ENCODE measurements at regions not wholly inside any gene's neighbourhood (a gene's known extent, or its start where the extent isn't known, plus 50 kb on each side); places are given as distances from the start of the nearest gene placed in this dataset.

DNA sequence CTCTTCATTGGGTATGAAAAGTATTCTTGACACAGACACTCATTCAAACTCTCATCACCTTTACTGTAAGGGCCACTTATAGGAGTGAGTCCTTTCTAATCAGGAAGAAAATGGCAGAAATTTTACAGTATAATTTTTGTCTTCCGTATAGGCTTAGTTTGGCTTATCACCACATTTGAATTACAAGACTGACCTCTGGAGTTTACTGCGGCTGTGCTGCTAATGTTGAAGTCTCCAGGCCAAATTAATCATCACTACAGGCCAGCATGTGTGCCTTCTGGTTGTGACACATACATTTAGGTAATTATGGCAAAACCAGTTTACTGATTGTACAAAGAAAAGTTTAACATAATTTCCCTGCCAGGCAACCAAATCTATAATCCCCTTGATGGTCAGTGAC, 753.6 kb upstream of the GCFC2 start:
- TF ChIP-seq, protein P1, sequence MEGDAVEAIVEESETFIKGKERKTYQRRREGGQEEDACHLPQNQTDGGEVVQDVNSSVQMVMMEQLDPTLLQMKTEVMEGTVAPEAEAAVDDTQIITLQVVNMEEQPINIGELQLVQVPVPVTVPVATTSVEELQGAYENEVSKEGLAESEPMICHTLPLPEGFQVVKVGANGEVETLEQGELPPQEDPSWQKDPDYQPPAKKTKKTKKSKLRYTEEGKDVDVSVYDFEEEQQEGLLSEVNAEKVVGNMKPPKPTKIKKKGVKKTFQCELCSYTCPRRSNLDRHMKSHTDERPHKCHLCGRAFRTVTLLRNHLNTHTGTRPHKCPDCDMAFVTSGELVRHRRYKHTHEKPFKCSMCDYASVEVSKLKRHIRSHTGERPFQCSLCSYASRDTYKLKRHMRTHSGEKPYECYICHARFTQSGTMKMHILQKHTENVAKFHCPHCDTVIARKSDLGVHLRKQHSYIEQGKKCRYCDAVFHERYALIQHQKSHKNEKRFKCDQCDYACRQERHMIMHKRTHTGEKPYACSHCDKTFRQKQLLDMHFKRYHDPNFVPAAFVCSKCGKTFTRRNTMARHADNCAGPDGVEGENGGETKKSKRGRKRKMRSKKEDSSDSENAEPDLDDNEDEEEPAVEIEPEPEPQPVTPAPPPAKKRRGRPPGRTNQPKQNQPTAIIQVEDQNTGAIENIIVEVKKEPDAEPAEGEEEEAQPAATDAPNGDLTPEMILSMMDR (IDR thresholded peaks at IDR 0.05 in 2 of 3, conservative IDR thresholded peaks at IDR 0.05 in 1 of 3; ENCODE audit: borderline replicate concordance in 1 of 3, insufficient read depth in 1 of 3, low read depth in 2 of 3, low read length in 2 of 3), result no peak
- TF ChIP-seq, protein P2, sequence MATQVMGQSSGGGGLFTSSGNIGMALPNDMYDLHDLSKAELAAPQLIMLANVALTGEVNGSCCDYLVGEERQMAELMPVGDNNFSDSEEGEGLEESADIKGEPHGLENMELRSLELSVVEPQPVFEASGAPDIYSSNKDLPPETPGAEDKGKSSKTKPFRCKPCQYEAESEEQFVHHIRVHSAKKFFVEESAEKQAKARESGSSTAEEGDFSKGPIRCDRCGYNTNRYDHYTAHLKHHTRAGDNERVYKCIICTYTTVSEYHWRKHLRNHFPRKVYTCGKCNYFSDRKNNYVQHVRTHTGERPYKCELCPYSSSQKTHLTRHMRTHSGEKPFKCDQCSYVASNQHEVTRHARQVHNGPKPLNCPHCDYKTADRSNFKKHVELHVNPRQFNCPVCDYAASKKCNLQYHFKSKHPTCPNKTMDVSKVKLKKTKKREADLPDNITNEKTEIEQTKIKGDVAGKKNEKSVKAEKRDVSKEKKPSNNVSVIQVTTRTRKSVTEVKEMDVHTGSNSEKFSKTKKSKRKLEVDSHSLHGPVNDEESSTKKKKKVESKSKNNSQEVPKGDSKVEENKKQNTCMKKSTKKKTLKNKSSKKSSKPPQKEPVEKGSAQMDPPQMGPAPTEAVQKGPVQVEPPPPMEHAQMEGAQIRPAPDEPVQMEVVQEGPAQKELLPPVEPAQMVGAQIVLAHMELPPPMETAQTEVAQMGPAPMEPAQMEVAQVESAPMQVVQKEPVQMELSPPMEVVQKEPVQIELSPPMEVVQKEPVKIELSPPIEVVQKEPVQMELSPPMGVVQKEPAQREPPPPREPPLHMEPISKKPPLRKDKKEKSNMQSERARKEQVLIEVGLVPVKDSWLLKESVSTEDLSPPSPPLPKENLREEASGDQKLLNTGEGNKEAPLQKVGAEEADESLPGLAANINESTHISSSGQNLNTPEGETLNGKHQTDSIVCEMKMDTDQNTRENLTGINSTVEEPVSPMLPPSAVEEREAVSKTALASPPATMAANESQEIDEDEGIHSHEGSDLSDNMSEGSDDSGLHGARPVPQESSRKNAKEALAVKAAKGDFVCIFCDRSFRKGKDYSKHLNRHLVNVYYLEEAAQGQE (IDR thresholded peaks at IDR 0.05; ENCODE audit: low read depth), result no peak
- TF ChIP-seq SP1 (IDR thresholded peaks at IDR 0.05; ENCODE audit: low read depth) (no peak), CEBPB (IDR thresholded peaks at IDR 0.05; ENCODE audit: low read depth) (no peak), SRF (IDR thresholded peaks at IDR 0.05; ENCODE audit: low read depth) (no peak), POLR2A (IDR thresholded peaks at IDR 0.05; ENCODE audit: borderline replicate concordance, extremely low read depth, insufficient read depth, insufficient read length) (no peak), ZNF274 (IDR thresholded peaks at IDR 0.05; ENCODE audit: low read depth, low read length) (no peak), EZH2phosphoT487 (IDR thresholded peaks at IDR 0.05; ENCODE audit: borderline replicate concordance) (no peak), EZH2 (IDR thresholded peaks at IDR 0.05) (no peak), POLR2AphosphoS5 (IDR thresholded peaks at IDR 0.05; ENCODE audit: low read depth, low read length) (no peak)
- TF ChIP-seq, protein P3, sequence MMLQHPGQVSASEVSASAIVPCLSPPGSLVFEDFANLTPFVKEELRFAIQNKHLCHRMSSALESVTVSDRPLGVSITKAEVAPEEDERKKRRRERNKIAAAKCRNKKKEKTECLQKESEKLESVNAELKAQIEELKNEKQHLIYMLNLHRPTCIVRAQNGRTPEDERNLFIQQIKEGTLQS (IDR thresholded peaks at IDR 0.05), result no peak
